IPS-18c (cell line): ENCODE measurements at regions not wholly inside any gene's neighbourhood (a gene's known extent, or its start where the extent isn't known, plus 50 kb on each side); places are given as distances from the start of the nearest gene placed in this dataset.

Experiments used
- H3K4me3 ChIP-seq: 2 replicates; pipeline ENCODE4 v1.7.0; 2013; ENCODE audit warnings: low read depth, mild to moderate bottlenecking, low read length, moderate library complexity; ENCODE audit not compliant: insufficient read depth
- H3K9me3 ChIP-seq: one replicate; pipeline ENCODE4 v1.6.1; 2013; ENCODE audit warnings: mild to moderate bottlenecking, low read length, moderate library complexity; ENCODE audit not compliant: control insufficient read depth, insufficient read depth

- Histone ChIP-seq H3K4me3 (no peak overlapping the region), H3K9me3 (no peaks in the 10 kb centered on the region)
Measured at GRCh38 chr13:26837102-26837501, 76.5 kb upstream of the GPR12 start.

- Histone ChIP-seq H3K9me3 (no peaks in the 10 kb centered on the region), H3K4me3 (no peak overlapping the region)
Measured at GRCh38 chr13:26836626-26837025, 76.0 kb upstream of the GPR12 start.

- Histone ChIP-seq H3K9me3 (no peaks in the 10 kb centered on the region), H3K4me3 (no peak overlapping the region)
Measured at GRCh38 chr13:26834646-26835045, 74.1 kb upstream of the GPR12 start.

GRCh38 chr13:26831336-26831908, 70.8 kb upstream of the GPR12 start:
- H3K4me3 ChIP-seq, result no peak overlapping the region
- H3K9me3 ChIP-seq, result no peaks in the 10 kb centered on the region

- H3K4me3 ChIP-seq, result no peak overlapping the region
Measured at GRCh38 chr13:26829716-26830115, 69.1 kb upstream of the GPR12 start.

GRCh38 chr13:26824581-26824980, 64.0 kb upstream of the GPR12 start:
- no peaks in the 10 kb centered on the region for H3K9me3 ChIP-seq
- H3K4me3 ChIP-seq, result no peak overlapping the region

More at GRCh38 chr13:26829716-26830115, 69.1 kb upstream of the GPR12 start:
- no peaks in the 10 kb centered on the region for H3K9me3 ChIP-seq

GRCh38 chr13:26822146-26822545, 61.6 kb upstream of the GPR12 start:
- H3K9me3 ChIP-seq, result no peaks in the 10 kb centered on the region
- no peak overlapping the region for H3K4me3 ChIP-seq

- Histone ChIP-seq H3K4me3 (no peak overlapping the region), H3K9me3 (no peaks in the 10 kb centered on the region)
Measured at GRCh38 chr13:26821672-26822071, 61.1 kb upstream of the GPR12 start.

- H3K4me3 ChIP-seq, result no peak overlapping the region
Measured at GRCh38 chr13:26820871-26821270, 60.3 kb upstream of the GPR12 start.

GRCh38 chr13:26819046-26819445, 58.5 kb upstream of the GPR12 start:
- no peak overlapping the region for H3K4me3 ChIP-seq
- no peaks in the 10 kb centered on the region for H3K9me3 ChIP-seq

More at GRCh38 chr13:26820871-26821270, 60.3 kb upstream of the GPR12 start:
- no peaks in the 10 kb centered on the region for H3K9me3 ChIP-seq

- Histone ChIP-seq H3K9me3 (no peaks in the 10 kb centered on the region), H3K4me3 (no peak overlapping the region)
Measured at GRCh38 chr13:26816881-26817280, 56.3 kb upstream of the GPR12 start.

GRCh38 chr13:26813980-26814348, 53.4 kb upstream of the GPR12 start:
- H3K4me3 ChIP-seq, result no peak overlapping the region
- no peaks in the 10 kb centered on the region for H3K9me3 ChIP-seq

- Histone ChIP-seq H3K9me3 (no peaks in the 10 kb centered on the region), H3K4me3 (no peak overlapping the region)
Measured at GRCh38 chr13:26813321-26813979, 52.9 kb upstream of the GPR12 start.

- no peaks in the 10 kb centered on the region for H3K9me3 ChIP-seq
- no peak overlapping the region for H3K4me3 ChIP-seq
Measured at GRCh38 chr13:26811581-26811980, 51.0 kb upstream of the GPR12 start.
